Smooth muscle cell (in vitro differentiated cells): ENCODE measurements at regions not wholly inside any gene's neighbourhood (a gene's known extent, or its start where the extent isn't known, plus 50 kb on each side); places are given as distances from the start of the nearest gene placed in this dataset.

Experiments
- DNase-seq: peaks from one replicate; lab custom pipeline; 2025; ENCODE audit not compliant: unreplicated experiment; lab: John Stamatoyannopoulos, UW
- H2AFZ ChIP-seq: fragments of 200-600 bp; sonication (generic); 2 replicates; pipeline ENCODE4 v1.6.0; 2016; ENCODE audit warnings: antibody characterized with exemption, low read depth, mild to moderate bottlenecking
- H3F3A ChIP-seq: fragments of 200-600 bp; sonication (generic); 2 replicates; pipeline ENCODE4 v1.6.0; 2017; ENCODE audit warnings: antibody characterized with exemption, low read depth
- H3K27ac ChIP-seq: fragments of 200-600 bp; sonication (generic); 2 replicates; pipeline ENCODE4 v1.5.1; 2016; ENCODE audit warnings: low read depth, mild to moderate bottlenecking
- H3K27me3 ChIP-seq: fragments of 200-600 bp; sonication (generic); 2 replicates; pipeline ENCODE4 v1.6.1; 2016; ENCODE audit warnings: low read depth, mild to moderate bottlenecking
- H3K36me3 ChIP-seq: fragments of 200-600 bp; sonication (generic); 2 replicates; pipeline ENCODE4 v1.5.1; 2016; ENCODE audit warnings: low read depth
- H3K4me1 ChIP-seq: fragments of 200-600 bp; sonication (generic); 2 replicates; pipeline ENCODE4 v1.5.1; 2016; ENCODE audit warnings: low read depth
- H3K4me2 ChIP-seq: fragments of 200-600 bp; sonication (generic); 2 replicates; pipeline ENCODE4 v1.6.0; 2016; ENCODE audit warnings: mild to moderate bottlenecking
- H3K4me3 ChIP-seq: fragments of 200-600 bp; sonication (generic); 2 replicates; pipeline ENCODE4 v1.5.1; 2016; ENCODE audit warnings: mild to moderate bottlenecking
- H3K79me2 ChIP-seq: fragments of 200-600 bp; sonication (generic); 2 replicates; pipeline ENCODE4 v1.6.0; 2016; ENCODE audit warnings: low read depth, mild to moderate bottlenecking
- H3K9ac ChIP-seq: fragments of 200-600 bp; sonication (generic); 2 replicates; pipeline ENCODE4 v1.6.0; 2016; ENCODE audit warnings: low read depth
- H3K9me3 ChIP-seq: fragments of 200-600 bp; sonication (generic); replicated peaks from 2 replicates; pipeline ENCODE4 v1.5.1; 2016; ENCODE audit warnings: low read depth
- H4K20me1 ChIP-seq: fragments of 200-600 bp; sonication (generic); 2 replicates; pipeline ENCODE4 v1.6.0; 2016; ENCODE audit warnings: low read depth
- CTCF ChIP-seq: fragments of 200-600 bp; sonication (generic); IDR thresholded peaks from 2 replicates; pipeline ENCODE4 v1.5.1; 2017; ENCODE audit warnings: borderline replicate concordance, mild to moderate bottlenecking, antibody characterized with exemption; ENCODE audit not compliant: insufficient read depth, poor library complexity, severe bottlenecking
- WGBS: methylation state at CpG from one replicate; pipeline ENCODE4 v1.1.7; 2016; ENCODE audit warnings: low lambda C conversion rate; 5-methylcytosine and 5-hydroxymethylcytosine counted together

DNA sequence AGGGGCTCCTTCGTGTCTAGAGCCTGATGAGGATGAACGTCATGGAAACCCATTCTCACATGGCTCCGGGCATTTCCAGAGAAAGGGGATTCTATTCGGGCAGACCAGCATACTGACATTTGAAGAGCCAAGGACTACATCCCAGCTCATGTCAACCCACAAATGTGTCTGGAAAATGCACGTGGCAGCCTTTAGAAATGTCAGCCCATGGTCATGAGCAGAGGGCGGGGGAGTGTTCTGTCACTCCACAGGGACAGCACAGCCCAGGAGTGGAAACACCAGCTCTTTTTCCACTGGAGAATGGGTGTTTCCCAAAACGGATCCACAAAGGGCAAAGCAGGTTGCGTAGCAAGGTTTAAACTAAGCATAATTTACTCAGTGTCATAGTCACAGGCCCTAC is 207.0 kb downstream of the BCOR start:
- H3F3A ChIP-seq = no peaks in the 10 kb centered on the region
- no peak overlapping the region for H2AFZ ChIP-seq
- no peaks in the 10 kb centered on the region for H3K79me2 ChIP-seq
- H3K27me3 ChIP-seq = no peaks in the 10 kb centered on the region
- 76% methylated on average over 8 of the region's 8 CpGs for WGBS
- H4K20me1 ChIP-seq = no peaks in the 10 kb centered on the region
- no peaks in the 10 kb centered on the region for H3K9me3 ChIP-seq
- TF ChIP-seq CTCF = no peak
- no peaks in the 10 kb centered on the region for H3K36me3 ChIP-seq
- no peak overlapping the region for H3K4me3 ChIP-seq
- no peak overlapping the region for H3K4me2 ChIP-seq
- no peak for DNase-seq
- peaks cover 10% of the 10 kb centered on the region for H3K4me1 ChIP-seq
- no peak overlapping the region for H3K9ac ChIP-seq
- no peak overlapping the region for H3K27ac ChIP-seq

DNA sequence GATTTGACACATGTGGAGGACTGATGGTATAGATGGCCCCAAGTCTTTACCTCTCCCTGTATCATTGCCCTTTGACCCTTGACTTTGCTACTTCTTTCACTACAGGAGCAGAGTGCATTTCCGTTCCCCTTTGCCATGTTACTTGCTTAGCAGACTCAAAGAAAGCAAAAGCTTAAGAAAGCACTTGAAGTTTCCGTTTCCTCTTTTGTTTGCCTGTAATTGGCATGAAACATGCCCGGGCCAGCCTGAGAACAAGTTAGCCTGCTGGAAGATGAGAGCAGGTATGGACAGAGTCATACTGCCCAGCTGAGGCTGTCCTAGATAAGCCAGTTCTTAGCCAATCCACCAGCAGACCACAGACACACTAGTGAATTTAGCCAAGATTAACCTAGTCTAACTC is 206.0 kb downstream of the BCOR start:
- DNase-seq = no peak
- peaks cover 12% of the 10 kb centered on the region for H3K4me1 ChIP-seq
- H3K79me2 ChIP-seq = no peaks in the 10 kb centered on the region
- H2AFZ ChIP-seq = no peak overlapping the region
- no peak overlapping the region for H3K4me3 ChIP-seq
- no peaks in the 10 kb centered on the region for H3K36me3 ChIP-seq
- 83% methylated on average over 3 of the region's 3 CpGs for WGBS
- H3K9me3 ChIP-seq = no peaks in the 10 kb centered on the region
- TF ChIP-seq CTCF = no peak
- no peaks in the 10 kb centered on the region for H3K27me3 ChIP-seq
- H3K4me2 ChIP-seq = no peak overlapping the region
- no peaks in the 10 kb centered on the region for H4K20me1 ChIP-seq
- peak overlapping the region; percentile 37 for H3K27ac ChIP-seq
- H3K9ac ChIP-seq = no peak overlapping the region
- H3F3A ChIP-seq = peaks cover 4% of the 10 kb centered on the region

DNA sequence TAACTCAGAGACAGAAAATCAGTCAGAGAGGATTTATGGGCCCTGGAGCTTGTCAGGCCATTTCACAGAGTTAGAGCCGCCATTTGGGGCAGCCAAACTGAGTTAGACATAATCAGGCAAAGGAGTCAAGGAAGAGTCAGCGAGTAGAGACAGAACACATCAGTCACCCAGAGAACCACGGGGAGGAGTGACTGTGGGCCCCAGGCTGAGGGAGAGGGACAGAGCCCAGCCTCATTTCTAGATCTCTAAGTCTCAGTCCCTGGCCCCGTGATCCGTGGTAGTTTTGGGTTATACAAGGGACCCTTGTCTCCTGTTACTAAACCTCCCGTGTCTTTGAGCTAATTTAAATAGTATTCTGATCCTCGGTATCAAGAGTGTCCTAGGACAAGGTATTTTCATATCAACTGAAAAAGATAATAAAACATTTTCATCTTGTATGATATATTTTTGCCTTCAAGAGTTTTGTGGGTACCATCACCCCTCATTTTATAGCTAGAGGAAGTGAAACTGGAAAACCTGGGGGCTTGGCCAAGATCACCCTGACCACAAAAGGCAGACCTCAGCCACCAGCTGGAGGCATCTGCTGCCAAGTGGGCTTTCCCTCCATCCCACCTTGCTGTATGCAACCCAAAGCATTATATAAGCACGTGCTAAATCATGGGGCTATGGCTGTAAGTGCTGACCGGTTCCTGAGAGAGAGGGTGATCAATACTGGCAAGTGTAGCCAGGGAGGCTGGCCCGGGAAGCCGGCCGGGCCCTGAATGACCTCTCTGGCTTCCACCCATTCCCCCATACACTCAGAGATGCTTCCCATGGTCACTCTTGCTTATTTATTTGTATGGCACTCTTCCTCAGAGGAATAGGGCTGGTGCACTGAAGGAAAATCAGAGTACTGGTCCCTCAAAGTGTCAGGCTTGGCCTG is 204.1 kb downstream of the BCOR start:
- no peaks in the 10 kb centered on the region for H3K36me3 ChIP-seq
- no peaks in the 10 kb centered on the region for H3K27me3 ChIP-seq
- peaks cover 25% of the 10 kb centered on the region for H3K4me1 ChIP-seq
- DNase-seq = no peak
- no peak overlapping the region for H3K4me2 ChIP-seq
- no peak overlapping the region for H3K9ac ChIP-seq
- no peak overlapping the region for H3K27ac ChIP-seq
- TF ChIP-seq CTCF = no peak
- WGBS = 88% methylated on average over 12 of the region's 12 CpGs
- H3K9me3 ChIP-seq = no peaks in the 10 kb centered on the region
- no peak overlapping the region for H3K4me3 ChIP-seq
- no peaks in the 10 kb centered on the region for H4K20me1 ChIP-seq
- H3K79me2 ChIP-seq = no peaks in the 10 kb centered on the region
- H2AFZ ChIP-seq = no peak overlapping the region
- peaks cover 4% of the 10 kb centered on the region for H3F3A ChIP-seq

- H3K4me3 ChIP-seq = no peak overlapping the region
- H4K20me1 ChIP-seq = no peaks in the 10 kb centered on the region
- no peak for TF ChIP-seq CTCF
- H3K79me2 ChIP-seq = no peaks in the 10 kb centered on the region
- 42% methylated on average over 4 of the region's 4 CpGs for WGBS
- H3K27me3 ChIP-seq = no peaks in the 10 kb centered on the region
- H3K4me1 ChIP-seq = peaks cover 26% of the 10 kb centered on the region
- H3K4me2 ChIP-seq = peak overlapping the region; percentile 43
- peak overlapping the region; percentile 57 for H3K27ac ChIP-seq
- DNase-seq = no peak
- H3K9ac ChIP-seq = no peak overlapping the region
- no peak overlapping the region for H2AFZ ChIP-seq
- no peaks in the 10 kb centered on the region for H3K9me3 ChIP-seq
- no peaks in the 10 kb centered on the region for H3K36me3 ChIP-seq
- peaks cover 4% of the 10 kb centered on the region for H3F3A ChIP-seq
These were observed 203.1 kb downstream of the BCOR start for GRCh38 chrX:39894683-39895082.
